ENCODE measurements at regions not wholly inside any gene's neighbourhood (a gene's known extent, or its start where the extent isn't known, plus 50 kb on each side); places are given as distances from the start of the nearest gene placed in this dataset.

DNA sequence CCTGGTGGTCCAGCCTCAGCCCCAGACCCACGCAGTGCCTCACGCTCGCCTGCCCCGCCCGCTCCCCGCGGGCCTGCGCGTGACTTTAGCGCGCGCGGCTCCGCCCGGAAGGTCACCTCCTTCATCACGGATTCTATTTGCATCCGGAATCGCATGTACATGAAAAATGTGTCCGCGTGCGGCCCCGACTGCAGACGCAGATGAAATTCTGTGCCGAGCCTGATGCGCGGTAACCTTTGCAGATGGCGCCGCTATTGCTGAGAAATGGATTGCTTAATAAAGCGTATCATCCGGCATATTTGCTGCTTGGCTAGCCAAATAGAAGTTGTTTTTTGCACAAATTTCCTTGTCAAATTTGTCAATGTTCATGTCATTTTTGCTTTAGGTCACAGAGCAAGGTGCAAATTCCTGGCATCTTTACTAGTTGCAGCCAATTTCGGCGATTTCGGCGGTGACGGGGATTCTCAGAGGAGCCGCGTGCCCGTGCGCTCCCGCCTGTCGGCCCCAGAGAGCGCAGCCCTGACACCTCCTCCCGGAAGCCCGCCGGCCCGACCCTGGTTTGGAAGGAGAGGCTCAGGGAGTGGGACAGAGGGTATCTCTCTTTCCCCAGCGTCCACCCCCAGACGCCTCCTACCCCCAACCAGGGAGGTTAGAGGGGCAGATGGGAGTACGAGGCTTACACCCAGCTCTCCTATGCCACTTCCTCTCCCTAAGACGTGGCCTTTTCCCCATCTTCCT lies 85.9 kb upstream of the PAX2 start:
- ATAC-seq (no peak), DNase-seq (no peak)
- peaks cover 0 to 97% (median 43%) of the 10 kb centered on the region in 3 donors for H3K27me3 ChIP-seq (ENCODE audit: insufficient read depth in 3 of 3, low read length in 2 of 3)
- H3K4me3 ChIP-seq, result no peak overlapping the region
- no peaks in the 10 kb centered on the region for H3K9me3 ChIP-seq
- 1 to 3% (median 2%) methylated on average over 50 of the region's 50 CpGs for WGBS, 3 donors
- no peaks in the 10 kb centered on the region for H3K36me3 ChIP-seq (ENCODE audit: insufficient read depth in 1 of 2, low read depth in 1 of 2)
- no peaks in the 10 kb centered on the region for H3K4me1 ChIP-seq
- H3K27ac ChIP-seq, result no peak overlapping the region
- TF ChIP-seq, protein P1, sequence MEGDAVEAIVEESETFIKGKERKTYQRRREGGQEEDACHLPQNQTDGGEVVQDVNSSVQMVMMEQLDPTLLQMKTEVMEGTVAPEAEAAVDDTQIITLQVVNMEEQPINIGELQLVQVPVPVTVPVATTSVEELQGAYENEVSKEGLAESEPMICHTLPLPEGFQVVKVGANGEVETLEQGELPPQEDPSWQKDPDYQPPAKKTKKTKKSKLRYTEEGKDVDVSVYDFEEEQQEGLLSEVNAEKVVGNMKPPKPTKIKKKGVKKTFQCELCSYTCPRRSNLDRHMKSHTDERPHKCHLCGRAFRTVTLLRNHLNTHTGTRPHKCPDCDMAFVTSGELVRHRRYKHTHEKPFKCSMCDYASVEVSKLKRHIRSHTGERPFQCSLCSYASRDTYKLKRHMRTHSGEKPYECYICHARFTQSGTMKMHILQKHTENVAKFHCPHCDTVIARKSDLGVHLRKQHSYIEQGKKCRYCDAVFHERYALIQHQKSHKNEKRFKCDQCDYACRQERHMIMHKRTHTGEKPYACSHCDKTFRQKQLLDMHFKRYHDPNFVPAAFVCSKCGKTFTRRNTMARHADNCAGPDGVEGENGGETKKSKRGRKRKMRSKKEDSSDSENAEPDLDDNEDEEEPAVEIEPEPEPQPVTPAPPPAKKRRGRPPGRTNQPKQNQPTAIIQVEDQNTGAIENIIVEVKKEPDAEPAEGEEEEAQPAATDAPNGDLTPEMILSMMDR (IDR thresholded peaks at IDR 0.05), result no peak
- intact Hi-C loops (cut with DNase I), result no loop called here

DNA sequence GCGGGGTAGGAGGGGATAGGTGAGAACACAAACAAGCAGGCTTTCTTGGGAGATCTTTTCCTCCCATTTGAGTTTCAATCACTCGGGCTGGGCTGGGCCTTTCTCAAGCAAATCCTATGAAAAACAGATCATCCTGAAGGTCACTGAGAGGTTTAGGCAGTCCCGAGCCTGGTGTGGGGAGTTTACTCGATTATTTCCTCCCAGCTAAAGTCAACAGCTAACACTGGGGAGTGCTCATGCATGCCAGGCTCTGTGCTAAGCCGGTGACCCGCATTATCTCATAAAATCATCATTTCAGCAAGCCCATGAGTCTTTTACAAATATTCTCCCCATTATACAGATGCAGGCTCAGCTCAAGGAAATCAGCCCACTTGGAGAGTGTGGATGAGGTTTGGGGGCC lies 85.0 kb upstream of the PAX2 start:
- Histone ChIP-seq H3K36me3 (ENCODE audit: insufficient read depth in 1 of 2, low read depth in 1 of 2) (no peaks in the 10 kb centered on the region), H3K27me3 (ENCODE audit: insufficient read depth in 3 of 3, low read length in 2 of 3) (peaks cover 0 to 93% (median 38%) of the 10 kb centered on the region in 3 donors), H3K9me3 (no peaks in the 10 kb centered on the region), H3K4me3 (no peak overlapping the region), H3K27ac (no peak overlapping the region), H3K4me1 (no peaks in the 10 kb centered on the region)
- TF ChIP-seq, protein P1 (IDR thresholded peaks at IDR 0.05), result no peak
- intact Hi-C loops (cut with DNase I), result no loop called here
- DNase-seq (no peak), ATAC-seq (no peak)
- WGBS, 3 donors, result 25 to 29% (median 28%) methylated on average over 6 of the region's 6 CpGs

DNA sequence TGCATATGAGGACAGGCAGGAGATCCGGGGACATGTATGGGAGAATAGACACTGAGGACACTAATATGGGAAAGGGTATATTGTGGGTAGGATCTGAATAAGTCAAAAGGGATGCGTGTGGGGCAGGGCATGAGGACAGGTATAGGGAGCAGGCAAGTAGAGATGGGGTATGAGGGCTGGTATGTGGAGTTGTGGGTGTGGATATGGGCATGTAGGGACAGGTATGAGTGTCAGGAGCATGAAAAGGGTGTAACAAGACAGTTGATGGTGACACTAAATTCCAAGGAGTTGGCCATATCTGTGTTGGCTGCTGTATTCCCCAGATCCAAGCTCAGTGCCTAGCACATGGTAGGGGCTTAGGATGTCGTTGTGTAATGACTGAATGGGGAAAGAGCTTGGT lies 84.4 kb upstream of the PAX2 start:
- Histone ChIP-seq H3K4me1 (no peaks in the 10 kb centered on the region), H3K9me3 (no peaks in the 10 kb centered on the region), H3K4me3 (no peak overlapping the region), H3K27ac (no peak overlapping the region), H3K27me3 (ENCODE audit: insufficient read depth in 3 of 3, low read length in 2 of 3) (peaks cover 0 to 88% (median 34%) of the 10 kb centered on the region in 3 donors), H3K36me3 (ENCODE audit: insufficient read depth in 1 of 2, low read depth in 1 of 2) (no peaks in the 10 kb centered on the region)
- DNase-seq, result no peak
- intact Hi-C loops (cut with DNase I), result no loop called here
- TF ChIP-seq, protein P1 (IDR thresholded peaks at IDR 0.05), result no peak
- no peak for ATAC-seq
- 36 to 58% (median 46%) methylated on average over 2 to 3 of the region's 3 CpGs for WGBS, 3 donors

DNA sequence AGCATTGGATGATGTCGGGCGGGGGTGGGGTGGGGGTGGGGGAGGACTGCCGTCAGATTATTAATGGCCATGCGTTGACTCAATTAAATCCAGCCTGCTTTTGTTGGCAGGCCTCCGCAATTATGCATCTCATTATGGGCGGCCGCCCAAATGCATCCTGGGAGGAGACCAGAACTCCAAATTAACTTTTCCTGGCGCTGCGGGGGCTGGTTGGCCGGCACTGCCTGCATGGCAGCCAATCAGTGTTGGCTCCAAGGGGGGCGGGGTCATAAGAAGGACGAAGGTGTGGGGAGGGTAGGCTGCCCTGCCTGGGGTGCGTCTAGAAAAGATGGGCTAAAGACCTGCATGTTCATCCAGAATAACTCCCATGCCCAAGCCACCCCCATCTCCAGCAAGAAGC lies 83.9 kb upstream of the PAX2 start:
- H3K9me3 ChIP-seq, result no peaks in the 10 kb centered on the region
- H3K27ac ChIP-seq, result no peak overlapping the region
- H3K27me3 ChIP-seq (ENCODE audit: insufficient read depth in 3 of 3, low read length in 2 of 3), result peaks cover 0 to 88% (median 32%) of the 10 kb centered on the region in 3 donors
- WGBS, 3 donors, result 29 to 36% (median 33%) methylated on average over 13 of the region's 13 CpGs
- ATAC-seq (no peak), DNase-seq (no peak)
- H3K36me3 ChIP-seq (ENCODE audit: insufficient read depth in 1 of 2, low read depth in 1 of 2), result no peaks in the 10 kb centered on the region
- intact Hi-C loops (cut with DNase I), result no loop called here
- no peak overlapping the region for H3K4me3 ChIP-seq
- TF ChIP-seq, protein P1 (IDR thresholded peaks at IDR 0.05), result no peak
- no peaks in the 10 kb centered on the region for H3K4me1 ChIP-seq

DNA sequence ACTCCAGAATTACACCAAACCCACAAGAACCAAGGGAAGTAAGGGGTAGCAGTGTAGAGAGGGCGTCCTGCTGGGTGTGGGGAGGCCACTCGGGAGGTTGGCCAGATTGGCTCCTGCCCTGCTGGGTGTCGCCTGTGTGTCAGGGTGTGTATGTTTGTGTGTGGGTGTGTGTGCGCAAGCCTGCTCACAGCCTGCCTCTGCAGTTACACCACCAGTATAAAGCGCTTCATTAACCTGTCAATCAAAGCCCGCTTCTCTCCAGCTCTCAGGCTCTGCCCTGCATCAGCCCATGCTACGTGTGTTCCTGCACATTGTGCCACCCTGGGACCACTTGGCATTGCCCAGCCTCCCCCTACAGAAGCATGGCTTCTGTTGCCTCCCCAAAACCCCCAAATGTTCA lies 83.3 kb upstream of the PAX2 start:
- intact Hi-C loops (cut with DNase I), result no loop called here
- Histone ChIP-seq H3K36me3 (ENCODE audit: insufficient read depth in 1 of 2, low read depth in 1 of 2) (no peaks in the 10 kb centered on the region), H3K27ac (no peak overlapping the region), H3K9me3 (no peaks in the 10 kb centered on the region), H3K27me3 (ENCODE audit: insufficient read depth in 3 of 3, low read length in 2 of 3) (peaks cover 0 to 88% (median 29%) of the 10 kb centered on the region in 3 donors), H3K4me1 (no peaks in the 10 kb centered on the region), H3K4me3 (no peak overlapping the region)
- ATAC-seq (no peak), DNase-seq (no peak)
- TF ChIP-seq, protein P1 (IDR thresholded peaks at IDR 0.05), result no peak
- WGBS, 3 donors, result 36 to 44% (median 43%) methylated on average over 6 to 7 of the region's 7 CpGs
